ENCODE measurements at regions not wholly inside any gene's neighbourhood (a gene's known extent, or its start where the extent isn't known, plus 50 kb on each side); places are given as distances from the start of the nearest gene placed in this dataset.

GRCh38 chr2:138207074-138207930, 243.0 kb downstream of the HNMT start:
- ATAC-seq, result no peak
- intact Hi-C loops (cut with micrococcal nuclease), result no loop called here

GRCh38 chr2:138209009-138209408, 244.7 kb downstream of the HNMT start:
- ATAC-seq, result no peak
- intact Hi-C loops (cut with micrococcal nuclease), result no loop called here
- no peak for DNase-seq

More at GRCh38 chr2:138207074-138207930, 243.0 kb downstream of the HNMT start:
- no peak for DNase-seq

DNA sequence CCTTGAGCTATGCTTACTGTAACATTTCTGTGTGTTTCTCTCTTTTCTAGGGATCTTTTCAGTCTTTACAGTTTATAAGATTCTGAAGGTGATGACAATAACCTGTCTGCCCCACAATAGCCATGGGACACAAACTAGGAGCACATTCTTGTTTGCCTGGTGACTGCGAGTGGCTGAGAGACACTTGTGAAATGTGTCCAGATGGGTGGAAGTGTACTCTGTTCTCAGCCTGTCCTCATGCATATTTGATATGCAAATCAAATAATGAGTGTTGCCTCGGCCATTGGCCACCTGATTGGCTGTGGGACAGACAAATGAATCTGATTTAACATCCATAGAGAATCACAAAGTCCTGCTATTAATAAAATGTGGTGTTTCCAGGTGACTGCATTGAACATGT, 246.2 kb downstream of the HNMT start:
- intact Hi-C loops (cut with micrococcal nuclease), result no loop called here
- ATAC-seq (no peak), DNase-seq (no peak)

GRCh38 chr2:138212434-138212833, 248.2 kb downstream of the HNMT start:
- ATAC-seq, result no peak
- intact Hi-C loops (cut with micrococcal nuclease), result no loop called here
- no peak for DNase-seq

- DNase-seq, result no peak
- no peak for ATAC-seq
- intact Hi-C loops (cut with micrococcal nuclease), result no loop called here
Observed at GRCh38 chr2:138213084-138213483, 248.8 kb downstream of the HNMT start.

GRCh38 chr2:138213624-138214023, 249.4 kb downstream of the HNMT start:
- intact Hi-C loops (cut with micrococcal nuclease), result no loop called here
- ATAC-seq (no peak), DNase-seq (no peak)

DNA sequence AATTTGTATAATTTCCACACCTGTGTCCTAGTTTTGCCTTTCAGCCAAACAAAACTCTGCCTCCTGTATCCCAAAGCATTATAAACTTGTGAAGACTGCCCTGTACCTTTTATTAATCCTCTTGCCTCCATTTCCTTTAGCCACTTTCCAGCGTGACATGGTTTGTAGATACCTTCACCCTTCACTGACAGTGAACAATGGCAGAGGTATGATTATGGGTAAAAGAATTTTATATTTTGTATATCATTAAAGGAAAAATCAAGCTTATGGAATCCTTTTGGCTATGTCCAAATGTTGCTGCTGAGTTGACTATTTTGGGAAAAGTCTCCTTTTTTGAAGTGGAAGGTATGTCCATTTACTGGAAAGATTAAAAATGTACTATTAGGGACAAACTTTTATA, 251.7 kb downstream of the HNMT start:
- intact Hi-C loops (cut with micrococcal nuclease), result no loop called here
- ATAC-seq (no peak), DNase-seq (no peak)

- intact Hi-C loops (cut with micrococcal nuclease), result no loop called here
- DNase-seq (no peak), ATAC-seq (peak; percentile 74)
Observed at GRCh38 chr2:138217975-138218374, 253.7 kb downstream of the HNMT start.

DNA sequence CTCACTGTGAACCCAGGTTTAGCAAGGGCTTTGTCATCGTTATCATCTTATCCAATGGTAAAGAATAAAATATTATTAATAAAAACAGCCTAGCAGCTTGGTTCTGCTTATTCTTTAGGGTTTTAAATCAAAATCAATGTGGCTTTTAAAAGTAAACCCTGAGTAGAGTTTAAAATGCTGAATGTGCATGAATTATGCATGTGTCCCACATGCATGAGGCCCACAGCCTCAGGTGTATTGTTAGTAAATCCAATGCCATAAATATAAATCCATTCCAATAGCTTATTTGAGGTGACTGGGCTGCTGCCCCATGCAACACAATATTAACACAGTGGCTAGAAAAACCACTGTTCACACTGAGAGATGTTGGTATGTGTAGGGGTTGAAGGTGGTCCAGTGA, 254.1 kb downstream of the HNMT start:
- intact Hi-C loops (cut with micrococcal nuclease), result no loop called here
- no peak for DNase-seq
- ATAC-seq, result no peak

DNA sequence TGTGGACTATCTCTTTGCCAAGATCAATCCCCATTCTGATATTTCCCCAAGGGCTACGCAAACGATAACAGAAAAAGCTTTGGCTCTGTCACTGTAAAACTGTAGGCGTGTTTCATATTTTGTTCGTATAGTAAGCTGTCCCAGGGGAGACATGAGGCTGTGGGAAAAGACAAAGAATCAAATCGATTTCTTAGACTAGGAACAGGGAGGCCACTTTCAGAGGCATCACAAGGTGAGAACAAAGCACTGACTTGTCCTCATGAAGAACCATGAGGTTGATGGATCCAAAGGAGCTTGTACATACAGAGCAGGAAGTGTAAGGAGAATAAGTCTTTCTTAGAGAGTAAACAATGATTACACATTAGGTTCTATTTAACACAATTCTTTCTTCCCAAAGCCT, 255.7 kb downstream of the HNMT start:
- DNase-seq (no peak), ATAC-seq (no peak)
- intact Hi-C loops (cut with micrococcal nuclease), result no loop called here

GRCh38 chr2:138221358-138221757, 257.1 kb downstream of the HNMT start:
- no peak for DNase-seq

GRCh38 chr2:138223319-138223718, 259.0 kb downstream of the HNMT start:
- intact Hi-C loops (cut with micrococcal nuclease), result no loop called here
- no peak for ATAC-seq

More at GRCh38 chr2:138221358-138221757, 257.1 kb downstream of the HNMT start:
- no peak for ATAC-seq
- intact Hi-C loops (cut with micrococcal nuclease), result no loop called here

DNA sequence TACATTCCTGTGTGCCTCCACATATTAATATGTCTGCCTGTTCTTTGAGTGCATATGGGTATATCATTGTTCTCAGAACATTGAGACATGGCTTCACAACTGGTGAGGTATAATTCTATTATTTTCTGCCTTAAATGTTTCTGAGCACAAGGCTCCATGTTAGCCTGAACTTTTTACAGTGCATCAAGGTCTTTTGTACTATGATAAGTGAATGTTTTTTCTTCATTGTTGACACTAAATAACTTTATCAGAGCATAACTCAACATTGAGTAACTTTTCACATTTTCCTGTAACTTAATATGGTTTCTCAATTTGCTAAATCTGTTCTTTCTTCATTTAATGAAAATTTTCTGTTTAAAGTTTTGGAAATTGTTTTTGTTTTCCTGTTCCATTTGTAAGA, 262.9 kb downstream of the HNMT start:
- ATAC-seq (no peak), DNase-seq (no peak)
- intact Hi-C loops (cut with micrococcal nuclease), result no loop called here

More at GRCh38 chr2:138223319-138223718, 259.0 kb downstream of the HNMT start:
- no peak for DNase-seq

- DNase-seq (no peak), ATAC-seq (no peak)
- intact Hi-C loops (cut with micrococcal nuclease), result no loop called here
Observed at GRCh38 chr2:138228101-138228500, 263.8 kb downstream of the HNMT start.

- intact Hi-C loops (cut with micrococcal nuclease), result no loop called here
- DNase-seq, result no peak
- ATAC-seq, result no peak
Observed at GRCh38 chr2:138234265-138234664, 267.3 kb upstream of the SPOPL start.

DNA sequence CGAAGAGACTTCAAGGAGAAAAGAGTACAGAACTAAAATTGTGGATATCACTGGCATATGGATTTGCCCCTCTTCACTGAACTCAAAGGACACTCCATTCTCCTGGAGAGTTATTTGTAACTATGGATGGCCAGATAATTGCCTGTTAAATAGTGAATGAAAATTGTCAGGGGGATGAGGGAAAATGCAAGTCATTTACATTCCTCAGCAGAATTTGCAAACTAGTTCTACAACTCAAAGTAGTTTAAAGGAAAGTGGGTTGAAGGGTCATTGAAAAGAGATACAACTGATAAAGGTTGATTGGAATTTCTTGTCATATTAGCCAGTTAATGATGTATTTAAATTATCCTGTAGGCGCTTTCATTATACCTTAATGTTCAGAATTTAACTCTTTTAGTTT, 266.5 kb upstream of the SPOPL start:
- intact Hi-C loops (cut with micrococcal nuclease), result no loop called here
- ATAC-seq (no peak), DNase-seq (no peak)

DNA sequence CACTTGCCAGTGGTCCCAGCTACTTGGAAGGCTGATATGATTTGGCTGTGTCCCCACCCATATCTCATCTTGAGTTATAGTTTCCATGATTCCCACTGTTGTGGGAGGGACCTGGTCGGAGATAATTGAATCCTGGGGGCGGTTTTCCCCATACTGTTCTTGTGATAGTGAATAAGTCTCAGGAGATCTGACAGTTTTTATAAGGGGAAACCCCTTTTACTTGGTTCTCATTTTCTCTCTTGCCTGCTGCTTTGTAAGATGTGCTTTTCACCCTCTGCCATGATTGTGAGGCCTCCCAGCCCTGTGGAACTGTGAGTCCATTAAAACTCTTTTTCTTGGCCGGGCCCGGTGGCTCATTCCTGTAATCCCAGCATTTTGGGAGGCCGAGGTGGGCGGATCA, 265.4 kb upstream of the SPOPL start:
- DNase-seq (no peak), ATAC-seq (no peak)
- intact Hi-C loops (cut with micrococcal nuclease), result no loop called here

DNA sequence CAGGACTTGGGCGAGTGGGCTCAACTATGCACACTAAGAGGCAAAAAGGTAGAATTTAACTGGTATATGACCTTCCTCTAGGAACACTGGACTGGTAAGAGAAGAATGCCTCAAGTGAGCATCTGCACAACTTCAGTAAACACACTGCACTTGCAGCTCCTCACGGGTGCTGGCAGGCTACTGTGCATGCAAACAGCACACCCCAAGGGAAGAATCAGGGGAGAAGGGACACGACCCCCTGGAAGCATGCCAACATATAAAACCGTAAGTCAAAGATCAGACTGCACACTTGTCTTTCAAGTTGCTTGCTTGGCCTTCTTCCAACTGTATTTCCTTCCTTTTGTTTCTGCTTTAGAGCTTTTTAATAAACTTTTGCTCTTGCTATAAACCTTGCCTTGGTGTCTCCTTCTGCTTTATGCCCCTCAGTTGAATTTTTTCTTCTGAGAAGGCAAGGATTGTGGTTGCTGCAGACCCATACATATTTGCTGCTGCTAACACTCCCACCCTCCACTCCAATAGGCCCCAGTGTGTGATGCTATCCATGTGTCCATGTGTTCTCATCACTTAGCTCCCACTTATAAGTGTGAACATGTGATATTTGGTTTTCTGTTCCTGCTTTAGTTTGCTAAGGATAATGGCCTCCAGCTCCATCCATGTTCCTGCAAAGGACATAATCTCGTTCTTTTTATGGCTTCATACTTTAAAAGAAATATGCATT, 263.7 kb upstream of the SPOPL start:
- ATAC-seq, result no peak
- intact Hi-C loops (cut with micrococcal nuclease), result no loop called here
- DNase-seq, result peak; percentile 25

GRCh38 chr2:138238908-138239307, 262.7 kb upstream of the SPOPL start:
- DNase-seq (no peak), ATAC-seq (no peak)
- intact Hi-C loops (cut with micrococcal nuclease), result no loop called here

DNA sequence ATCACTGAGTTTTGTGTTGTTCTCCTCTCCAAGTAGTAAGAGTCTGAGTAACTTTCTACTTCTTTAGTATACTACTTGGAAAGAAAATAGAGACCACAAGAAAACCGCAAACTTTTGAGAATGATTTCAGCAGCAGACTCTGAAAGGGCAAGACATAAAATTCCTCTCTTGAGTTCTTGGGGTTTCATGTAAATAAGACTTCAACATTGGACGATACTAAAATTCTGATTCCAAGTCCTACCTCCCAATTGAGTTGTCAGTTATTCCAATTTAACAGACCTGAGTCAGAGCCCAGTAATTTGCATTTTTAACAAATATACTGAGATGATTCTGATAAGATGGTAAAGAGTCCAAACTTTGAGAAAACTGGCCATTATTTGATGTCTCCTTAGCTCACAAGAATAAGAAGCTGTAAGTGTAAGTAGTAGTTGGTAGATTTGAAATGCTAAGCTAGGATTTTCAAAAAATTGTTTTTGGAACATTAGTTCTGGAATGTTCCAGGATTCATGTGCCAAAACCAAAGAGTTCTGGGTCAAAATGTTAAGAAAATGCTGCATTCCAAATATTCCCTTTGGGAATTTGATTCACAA, 261.6 kb upstream of the SPOPL start:
- ATAC-seq (no peak), DNase-seq (no peak)
- intact Hi-C loops (cut with micrococcal nuclease), result no loop called here
